ENCODE measurements at regions not wholly inside any gene's neighbourhood (a gene's known extent, or its start where the extent isn't known, plus 50 kb on each side); places are given as distances from the start of the nearest gene placed in this dataset.

- TF ChIP-seq CTCF (IDR thresholded peaks at IDR 0.05) = no peak
- TF ChIP-seq POLR2A (IDR thresholded peaks at IDR 0.05) = no peak
Observed at GRCh38 chr3:4151859-4152258, 151.3 kb upstream of the SETMAR start.

Measured in right lobe of liver (tissue), 4 donors.